ENCODE measurements at regions not wholly inside any gene's neighbourhood (a gene's known extent, or its start where the extent isn't known, plus 50 kb on each side); places are given as distances from the start of the nearest gene placed in this dataset.

GRCh38 chr10:3704565-3705325, 80.3 kb downstream of the KLF6 start:
- Mint-ChIP-seq H3K27me3 (peaks cover 2% of the 10 kb centered on the region), H3K36me3 (ENCODE audit: low read depth) (no peaks in the 10 kb centered on the region), H3K4me3 (no peak overlapping the region), H3K9me3 (ENCODE audit: low read depth) (no peaks in the 10 kb centered on the region), H3K4me1 (peaks cover 3% of the 10 kb centered on the region), H3K27ac (no peak overlapping the region)
- ATAC-seq (no peak), DNase-seq (no peak)
- ChIA-PET POLR2A (interaction anchor here (0.7 kb wide), 1 partner anchor 957 kb away, joined by 3 read pairs; no protein-coding TSS in a partner anchor), CTCF (interaction anchor here (0.6 to 0.9 kb wide), 2 partner anchors 10 to 955 kb away, joined by 3 read pairs; no protein-coding TSS in a partner anchor)
- intact Hi-C loops (cut with DNase I, micrococcal nuclease), result no loop called here

GRCh38 chr10:3702569-3702968, 82.4 kb downstream of the KLF6 start:
- ChIA-PET CTCF (no interaction called here), POLR2A (no interaction called here)
- H3K27me3 Mint-ChIP-seq, result peaks cover 2% of the 10 kb centered on the region
- H3K27ac Mint-ChIP-seq, result no peak overlapping the region
- ATAC-seq (no peak), DNase-seq (no peak)
- intact Hi-C loops (cut with DNase I, micrococcal nuclease), result no loop called here
- H3K9me3 Mint-ChIP-seq (ENCODE audit: low read depth), result no peaks in the 10 kb centered on the region
- H3K36me3 Mint-ChIP-seq (ENCODE audit: low read depth), result no peaks in the 10 kb centered on the region
- no peaks in the 10 kb centered on the region for H3K4me1 Mint-ChIP-seq
- no peak overlapping the region for H3K4me3 Mint-ChIP-seq

GRCh38 chr10:3702056-3702546, 82.9 kb downstream of the KLF6 start:
- CTCF ChIA-PET, result no interaction called here
- no peak overlapping the region for H3K4me3 Mint-ChIP-seq
- H3K36me3 Mint-ChIP-seq (ENCODE audit: low read depth), result no peaks in the 10 kb centered on the region
- no peak for ATAC-seq
- intact Hi-C loops (cut with DNase I, micrococcal nuclease), result no loop called here
- no peak for DNase-seq
- H3K9me3 Mint-ChIP-seq (ENCODE audit: low read depth), result no peaks in the 10 kb centered on the region
- peaks cover 2% of the 10 kb centered on the region for H3K27me3 Mint-ChIP-seq
- H3K27ac Mint-ChIP-seq, result no peak overlapping the region
- POLR2A ChIA-PET, result no interaction called here
- H3K4me1 Mint-ChIP-seq, result no peaks in the 10 kb centered on the region

GRCh38 chr10:3701491-3701890, 83.5 kb downstream of the KLF6 start:
- intact Hi-C loops (cut with DNase I, micrococcal nuclease), result no loop called here
- ATAC-seq (no peak), DNase-seq (no peak)
- Mint-ChIP-seq H3K36me3 (ENCODE audit: low read depth) (no peaks in the 10 kb centered on the region), H3K27me3 (peaks cover 2% of the 10 kb centered on the region), H3K4me1 (no peaks in the 10 kb centered on the region), H3K4me3 (no peak overlapping the region), H3K27ac (no peak overlapping the region), H3K9me3 (ENCODE audit: low read depth) (no peaks in the 10 kb centered on the region)
- ChIA-PET POLR2A (no interaction called here), CTCF (no interaction called here)

GRCh38 chr10:3700531-3701076, 84.4 kb downstream of the KLF6 start:
- no peak for DNase-seq
- Mint-ChIP-seq H3K9me3 (ENCODE audit: low read depth) (no peaks in the 10 kb centered on the region), H3K27ac (no peak overlapping the region), H3K4me3 (no peak overlapping the region), H3K27me3 (peaks cover 2% of the 10 kb centered on the region), H3K4me1 (no peaks in the 10 kb centered on the region), H3K36me3 (ENCODE audit: low read depth) (no peaks in the 10 kb centered on the region)
- ChIA-PET POLR2A (no interaction called here), CTCF (no interaction called here)
- ATAC-seq, result no peak
- intact Hi-C loops (cut with DNase I, micrococcal nuclease), result no loop called here

- Mint-ChIP-seq H3K9me3 (ENCODE audit: low read depth) (no peaks in the 10 kb centered on the region), H3K36me3 (ENCODE audit: low read depth) (no peaks in the 10 kb centered on the region), H3K27me3 (peaks cover 2% of the 10 kb centered on the region), H3K4me3 (no peak overlapping the region), H3K4me1 (no peaks in the 10 kb centered on the region), H3K27ac (no peak overlapping the region)
- ChIA-PET POLR2A (no interaction called here), CTCF (no interaction called here)
- intact Hi-C loops (cut with DNase I, micrococcal nuclease), result no loop called here
- DNase-seq (no peak), ATAC-seq (no peak)
Observed at GRCh38 chr10:3699916-3700315, 85.1 kb downstream of the KLF6 start.

GRCh38 chr10:3698312-3698711, 86.7 kb downstream of the KLF6 start:
- ChIA-PET CTCF (interaction anchor here (0.6 kb wide), 1 partner anchor 37 kb away, joined by 4 read pairs; no protein-coding TSS in a partner anchor), POLR2A (no interaction called here)
- DNase-seq (no peak), ATAC-seq (no peak)
- H3K4me3 Mint-ChIP-seq, result no peak overlapping the region
- H3K36me3 Mint-ChIP-seq (ENCODE audit: low read depth), result no peaks in the 10 kb centered on the region
- intact Hi-C loops (cut with DNase I, micrococcal nuclease), result no loop called here
- no peak overlapping the region for H3K27ac Mint-ChIP-seq
- no peaks in the 10 kb centered on the region for H3K9me3 Mint-ChIP-seq (ENCODE audit: low read depth)
- peaks cover 2% of the 10 kb centered on the region for H3K27me3 Mint-ChIP-seq
- H3K4me1 Mint-ChIP-seq, result no peaks in the 10 kb centered on the region

- no peaks in the 10 kb centered on the region for H3K36me3 Mint-ChIP-seq (ENCODE audit: low read depth)
- H3K27me3 Mint-ChIP-seq, result no peaks in the 10 kb centered on the region
- H3K27ac Mint-ChIP-seq, result no peak overlapping the region
- CTCF ChIA-PET, result no interaction called here
- POLR2A ChIA-PET, result no interaction called here
- H3K4me3 Mint-ChIP-seq, result no peak overlapping the region
- intact Hi-C loops (cut with DNase I, micrococcal nuclease), result no loop called here
- H3K4me1 Mint-ChIP-seq, result peaks cover 18% of the 10 kb centered on the region
- ATAC-seq (no peak), DNase-seq (no peak)
- H3K9me3 Mint-ChIP-seq (ENCODE audit: low read depth), result no peaks in the 10 kb centered on the region
Observed at GRCh38 chr10:3693698-3694080, 91.3 kb downstream of the KLF6 start.

- ChIA-PET POLR2A (no interaction called here), CTCF (interaction anchor here (0.6 to 0.7 kb wide), 2 partner anchors 61 to 268 kb away, joined by 3 read pairs; no protein-coding TSS in a partner anchor)
- no peaks in the 10 kb centered on the region for H3K27me3 Mint-ChIP-seq
- peaks cover 18% of the 10 kb centered on the region for H3K4me1 Mint-ChIP-seq
- no peak overlapping the region for H3K4me3 Mint-ChIP-seq
- ATAC-seq (no peak), DNase-seq (no peak)
- no peaks in the 10 kb centered on the region for H3K36me3 Mint-ChIP-seq (ENCODE audit: low read depth)
- intact Hi-C loops (cut with DNase I, micrococcal nuclease), result no loop called here
- H3K27ac Mint-ChIP-seq, result no peak overlapping the region
- no peaks in the 10 kb centered on the region for H3K9me3 Mint-ChIP-seq (ENCODE audit: low read depth)
Observed at GRCh38 chr10:3693022-3693697, 91.8 kb downstream of the KLF6 start.

- DNase-seq, result no peak
- H3K27ac Mint-ChIP-seq, result no peak overlapping the region
Observed at GRCh38 chr10:3692387-3692999, 92.5 kb downstream of the KLF6 start.

GRCh38 chr10:3691482-3691881, 93.5 kb downstream of the KLF6 start:
- DNase-seq (no peak), ATAC-seq (no peak)
- ChIA-PET CTCF (no interaction called here), POLR2A (no interaction called here)
- no peaks in the 10 kb centered on the region for H3K27me3 Mint-ChIP-seq
- intact Hi-C loops (cut with DNase I, micrococcal nuclease), result no loop called here
- no peak overlapping the region for H3K27ac Mint-ChIP-seq
- H3K4me3 Mint-ChIP-seq, result no peak overlapping the region
- H3K9me3 Mint-ChIP-seq (ENCODE audit: low read depth), result no peaks in the 10 kb centered on the region
- H3K36me3 Mint-ChIP-seq (ENCODE audit: low read depth), result no peaks in the 10 kb centered on the region
- H3K4me1 Mint-ChIP-seq, result peaks cover 18% of the 10 kb centered on the region

More at GRCh38 chr10:3692387-3692999, 92.5 kb downstream of the KLF6 start:
- no peak for ATAC-seq
- ChIA-PET CTCF (interaction anchor here (0.6 to 0.7 kb wide), 2 partner anchors 60 to 269 kb away, joined by 3 read pairs; no protein-coding TSS in a partner anchor), POLR2A (no interaction called here)
- intact Hi-C loops (cut with DNase I, micrococcal nuclease), result no loop called here
- peaks cover 18% of the 10 kb centered on the region for H3K4me1 Mint-ChIP-seq
- no peak overlapping the region for H3K4me3 Mint-ChIP-seq
- H3K9me3 Mint-ChIP-seq (ENCODE audit: low read depth), result no peaks in the 10 kb centered on the region
- H3K27me3 Mint-ChIP-seq, result no peaks in the 10 kb centered on the region
- no peaks in the 10 kb centered on the region for H3K36me3 Mint-ChIP-seq (ENCODE audit: low read depth)

Data from activated CD4-positive, alpha-beta T cell treated with anti-CD3 and anti-CD28 coated beads for 36 hours (primary cell).